GM23338 (cell line): ENCODE measurements at regions not wholly inside any gene's neighbourhood (a gene's known extent, or its start where the extent isn't known, plus 50 kb on each side); places are given as distances from the start of the nearest gene placed in this dataset.

Experiments
- ATAC-seq: fragments of 200-7000 bp; cut with Tn5 transposase; 3 replicates; pipeline ENCODE4 v1.9.1; 2020
- DNase-seq: peaks from one replicate; pipeline ENCODE4 v3.0.0-alpha.2; 2015; ENCODE audit warnings: low spot score
- H2AFZ ChIP-seq: fragments of 200-600 bp; sonication (generic); 2 replicates; pipeline ENCODE4 v1.8.0; 2016; ENCODE audit warnings: antibody characterized with exemption, mild to moderate bottlenecking, moderate library complexity
- H3F3A ChIP-seq: fragments of 200-600 bp; sonication (generic); replicated peaks from 2 replicates; pipeline ENCODE4 v1.8.0; 2017; ENCODE audit warnings: antibody characterized with exemption, mixed run types, low read depth
- H3K27ac ChIP-seq: fragments of 200-600 bp; sonication (generic); 2 replicates; pipeline ENCODE4 v1.6.1; 2016; ENCODE audit warnings: low read depth
- H3K27me3 ChIP-seq: fragments of 200-600 bp; sonication (generic); 2 replicates; pipeline ENCODE4 v1.8.0; 2016; ENCODE audit warnings: mild to moderate bottlenecking, mixed run types, moderate library complexity; ENCODE audit not compliant: insufficient read depth
- H3K36me3 ChIP-seq: fragments of 200-600 bp; sonication (generic); 2 replicates; pipeline ENCODE4 v1.8.0; 2016; ENCODE audit warnings: mild to moderate bottlenecking; ENCODE audit not compliant: insufficient read depth
- H3K4me1 ChIP-seq: fragments of 200-600 bp; sonication (generic); 2 replicates; pipeline ENCODE4 v1.8.0; 2016; ENCODE audit warnings: mild to moderate bottlenecking, moderate library complexity; ENCODE audit not compliant: insufficient read depth
- H3K4me2 ChIP-seq: fragments of 200-600 bp; sonication (generic); 2 replicates; pipeline ENCODE4 v1.7.1; 2017; ENCODE audit warnings: mixed run types
- H3K4me3 ChIP-seq: fragments of 200-600 bp; sonication (generic); 2 replicates; pipeline ENCODE4 v1.6.1; 2016; ENCODE audit warnings: mixed run types
- H3K79me2 ChIP-seq: fragments of 200-600 bp; sonication (generic); replicated peaks from 2 replicates; pipeline ENCODE4 v1.8.0; 2017; ENCODE audit warnings: mild to moderate bottlenecking; ENCODE audit not compliant: insufficient read depth
- H3K9me2 ChIP-seq: fragments of 200-600 bp; sonication (generic); 2 replicates; pipeline ENCODE4 v1.8.0; 2017; ENCODE audit not compliant: insufficient read depth
- H4K20me1 ChIP-seq: fragments of 200-600 bp; sonication (generic); replicated peaks from 2 replicates; pipeline ENCODE4 v1.8.0; 2017; ENCODE audit warnings: mild to moderate bottlenecking; ENCODE audit not compliant: insufficient read depth
- H3K27ac Mint-ChIP-seq: 2 replicates; pipeline ENCODE4 v1.8.0; 2020; ENCODE audit warnings: inconsistent platforms, mild to moderate bottlenecking, moderate library complexity, mixed read lengths
- H3K27me3 Mint-ChIP-seq: 3 replicates; pipeline ENCODE4 v1.8.0; 2022; ENCODE audit warnings: low read depth, mild to moderate bottlenecking, moderate library complexity, mixed read lengths, inconsistent platforms; ENCODE audit not compliant: insufficient read depth, poor library complexity
- H3K36me3 Mint-ChIP-seq: 3 replicates; pipeline ENCODE4 v1.8.0; 2021; ENCODE audit warnings: low read depth, mild to moderate bottlenecking, inconsistent platforms, moderate library complexity, mixed read lengths
- H3K4me1 Mint-ChIP-seq: 3 replicates; pipeline ENCODE4 v1.8.0; 2020; ENCODE audit warnings: mild to moderate bottlenecking, inconsistent platforms, mixed read lengths
- H3K4me3 Mint-ChIP-seq: 3 replicates; pipeline ENCODE4 v1.8.0; 2021; ENCODE audit warnings: moderate library complexity, mild to moderate bottlenecking, inconsistent platforms, mixed read lengths
- H3K9me3 Mint-ChIP-seq: 3 replicates; pipeline ENCODE4 v1.8.0; 2020; ENCODE audit warnings: moderate library complexity, mild to moderate bottlenecking, inconsistent platforms, mixed read lengths
- CREB1 ChIP-seq: fragments of 250-450 bp; sonication (Bioruptor Pico); IDR thresholded peaks from 2 replicates; pipeline ENCODE4 v1.5.0; 2020; ENCODE audit warnings: low read depth, mild to moderate bottlenecking, moderate library complexity
- EZH2phosphoT487 ChIP-seq: fragments of 200-600 bp; sonication (generic); IDR thresholded peaks from one replicate; pipeline ENCODE4 v1.8.1; 2018; ENCODE audit warnings: antibody characterized with exemption; ENCODE audit not compliant: unreplicated experiment
- JUNB ChIP-seq: IDR thresholded peaks from one replicate; pipeline ENCODE4 v1.6.1; 2016; ENCODE audit warnings: antibody characterized with exemption; ENCODE audit not compliant: unreplicated experiment
- POLR2AphosphoS5 ChIP-seq: IDR thresholded peaks from 2 replicates; pipeline ENCODE4 v1.6.1; 2016; ENCODE audit warnings: antibody characterized with exemption, low read depth
- ZNF462 ChIP-seq: fragments of 250-450 bp; sonication (Bioruptor Pico); IDR thresholded peaks from 2 replicates; pipeline ENCODE4 v1.5.0; 2020; ENCODE audit warnings: mild to moderate bottlenecking, moderate library complexity

- no peak for TF ChIP-seq ZNF462
Observed at GRCh38 chr12:91819132-91819447, 326.6 kb downstream of the BTG1 start (continued).

GRCh38 chr12:91818227-91819131, 327.2 kb downstream of the BTG1 start:
- Histone ChIP-seq H3K27me3 (no peaks in the 10 kb centered on the region), H2AFZ (no peak overlapping the region), H4K20me1 (no peaks in the 10 kb centered on the region), H3K27ac (no peak overlapping the region), H3K4me2 (no peak overlapping the region), H3K4me1 (no peaks in the 10 kb centered on the region), H3K4me3 (no peak overlapping the region), H3K9me2 (peaks cover 2% of the 10 kb centered on the region), H3F3A (no peaks in the 10 kb centered on the region), H3K36me3 (no peaks in the 10 kb centered on the region), H3K79me2 (no peaks in the 10 kb centered on the region)
- Mint-ChIP-seq H3K4me3 (no peak overlapping the region), H3K36me3 (no peaks in the 10 kb centered on the region), H3K27ac (no peak overlapping the region), H3K4me1 (no peaks in the 10 kb centered on the region), H3K27me3 (no peaks in the 10 kb centered on the region), H3K9me3 (peaks cover 3% of the 10 kb centered on the region; the same call in 1 of the 3 replicates)
- DNase-seq (no peak), ATAC-seq (no peak)
- TF ChIP-seq ZNF462 (no peak), EZH2phosphoT487 (no peak), POLR2AphosphoS5 (no peak), JUNB (no peak), CREB1 (CRISPR knock-in tag) (no peak)
